Naive thymus-derived CD4-positive, alpha-beta T cell (primary cell): ENCODE measurements at regions not wholly inside any gene's neighbourhood (a gene's known extent, or its start where the extent isn't known, plus 50 kb on each side); places are given as distances from the start of the nearest gene placed in this dataset.

Source experiments
- ATAC-seq: fragments of 150-1000 bp; cut with Tn5 transposase; 2 replicates; pipeline ENCODE4 v1.10.0; 2021; ENCODE audit warnings: mild to moderate bottlenecking, moderate library complexity
- CTCF ChIA-PET: fragments of 350-600 bp; sonication (Branson Sonifier 250); formaldehyde crosslinking; loops from one replicate; lab custom pipeline; 2021; ENCODE audit warnings: antibody characterized with exemption; lab: Charles Lee
- POLR2A ChIA-PET: fragments of 350-600 bp; sonication (Branson Sonifier 250); formaldehyde crosslinking; loops from one replicate; lab custom pipeline; 2021; ENCODE audit warnings: antibody characterized with exemption, inconsistent platforms; lab: Charles Lee
- DNase-seq, 9 donors: peaks; one replicate each; pipeline versions ENCODE4 v3.0.0 to v3.0.0-alpha.2; 2020 to 2022; ENCODE audit warnings: mixed read lengths in 1 of 9
- H3K27ac ChIP-seq: one replicate; pipeline ENCODE4 v1.7.0; 2013; ENCODE audit warnings: mild to moderate bottlenecking, low read depth, low read length, moderate library complexity
- H3K27me3 ChIP-seq, 2 donors: one replicate each; pipeline ENCODE4 v1.7.0; 2013; ENCODE audit warnings: low read length in 2 of 2, mild to moderate bottlenecking in 2 of 2, moderate library complexity in 2 of 2; ENCODE audit not compliant: control insufficient read depth in 2 of 2, insufficient read depth in 2 of 2
- H3K36me3 ChIP-seq, 3 experiments: 1 replicate in 2 of 3; 2 replicates in 1 of 3; pipeline ENCODE4 v1.7.0; 2013; ENCODE audit warnings: low read length in 3 of 3, mild to moderate bottlenecking in 3 of 3, moderate library complexity in 1 of 3; ENCODE audit not compliant: insufficient read depth in 3 of 3, control insufficient read depth in 2 of 3
- H3K4me1 ChIP-seq, 2 donors: one replicate each; pipeline ENCODE4 v1.7.0; 2013; ENCODE audit warnings: low read length in 2 of 2, mild to moderate bottlenecking in 2 of 2, moderate library complexity in 1 of 2; ENCODE audit not compliant: control insufficient read depth in 2 of 2, insufficient read depth in 2 of 2
- H3K4me3 ChIP-seq: 2 replicates; pipeline ENCODE4 v1.7.0; 2013; ENCODE audit warnings: mild to moderate bottlenecking, low read length
- H3K9me3 ChIP-seq, 3 experiments: 1 replicate in 2 of 3; 2 replicates in 1 of 3; pipeline ENCODE4 v1.7.0; 2013; ENCODE audit warnings: low read length in 3 of 3; ENCODE audit not compliant: control insufficient read depth in 2 of 3
- H3K27ac Mint-ChIP-seq, 9 donors: one replicate each; pipeline ENCODE4 v1.8.0; 2020 to 2022; ENCODE audit warnings: mixed read lengths in 9 of 9, mild to moderate bottlenecking in 8 of 9, moderate library complexity in 5 of 9, inconsistent platforms in 2 of 9
- H3K27me3 Mint-ChIP-seq, 5 donors: one replicate each; pipeline ENCODE4 v1.8.0; 2021 to 2022; ENCODE audit warnings: mixed read lengths in 5 of 5, mild to moderate bottlenecking in 1 of 5
- H3K36me3 Mint-ChIP-seq, 5 donors: one replicate each; pipeline ENCODE4 v1.8.0; 2020 to 2022; ENCODE audit warnings: mixed read lengths in 5 of 5, mild to moderate bottlenecking in 3 of 5, inconsistent platforms in 1 of 5
- H3K4me1 Mint-ChIP-seq, 7 donors: one replicate each; pipeline ENCODE4 v1.8.0; 2020 to 2022; ENCODE audit warnings: mixed read lengths in 7 of 7, mild to moderate bottlenecking in 3 of 7, inconsistent platforms in 1 of 7
- H3K4me3 Mint-ChIP-seq, 10 donors: one replicate each; pipeline ENCODE4 v1.8.0; 2020 to 2022; ENCODE audit warnings: mild to moderate bottlenecking in 10 of 10, mixed read lengths in 10 of 10, moderate library complexity in 6 of 10, inconsistent platforms in 2 of 10
- H3K9me3 Mint-ChIP-seq, 11 donors: one replicate each; pipeline ENCODE4 v1.8.0; 2020 to 2022; ENCODE audit warnings: mixed read lengths in 11 of 11, mild to moderate bottlenecking in 4 of 11, inconsistent platforms in 1 of 11, moderate library complexity in 1 of 11
- intact Hi-C, 2 donors: fragments of 100-400 bp; cut with micrococcal nuclease; formaldehyde crosslinking; loops; one replicate each; pipeline ENCODE4 v1.15.1; 2023

- Mint-ChIP-seq H3K4me1 (peaks cover 7 to 15% (median 10%) of the 10 kb centered on the region in 7 donors), H3K9me3 (peaks cover 0 to 12% (median 3%) of the 10 kb centered on the region in 11 donors), H3K36me3 (peaks cover 0 to 6% (median 3%) of the 10 kb centered on the region in 5 donors), H3K27ac (no peak overlapping the region), H3K27me3 (peaks cover 0 to 22% (median 0%) of the 10 kb centered on the region in 5 donors), H3K4me3 (no peak overlapping the region)
- no peak for DNase-seq
- Histone ChIP-seq H3K9me3 (no peaks in the 10 kb centered on the region), H3K4me1 (peaks cover 0 to 7% of the 10 kb centered on the region in 2 donors), H3K4me3 (no peak overlapping the region), H3K36me3 (no peaks in the 10 kb centered on the region), H3K27ac (no peak overlapping the region), H3K27me3 (no peaks in the 10 kb centered on the region)
- ChIA-PET POLR2A (no interaction called here), CTCF (no interaction called here)
- no peak for ATAC-seq
- intact Hi-C loops: no loop called here
Observed at GRCh38 chr1:181174861-181175260, 86.4 kb downstream of the IER5 start.

GRCh38 chr1:181175356-181175910 lies 86.9 kb downstream of the IER5 start:
- ATAC-seq: no peak
- H3K4me1 ChIP-seq: peaks cover 0 to 13% of the 10 kb centered on the region in 2 donors
- H3K27me3 ChIP-seq: no peaks in the 10 kb centered on the region
- Mint-ChIP-seq H3K27me3 (peaks cover 0 to 26% (median 0%) of the 10 kb centered on the region in 5 donors), H3K36me3 (peaks cover 0 to 6% (median 3%) of the 10 kb centered on the region in 5 donors), H3K9me3 (peaks cover 0 to 12% (median 3%) of the 10 kb centered on the region in 11 donors), H3K4me3 (no peak overlapping the region), H3K4me1 (peaks cover 12 to 21% (median 16%) of the 10 kb centered on the region in 7 donors), H3K27ac (no peak overlapping the region)
- intact Hi-C loops: no loop called here
- H3K9me3 ChIP-seq: no peaks in the 10 kb centered on the region
- H3K36me3 ChIP-seq: no peaks in the 10 kb centered on the region
- no peak overlapping the region for H3K27ac ChIP-seq
- ChIA-PET POLR2A (no interaction called here), CTCF (no interaction called here)
- no peak for DNase-seq
- H3K4me3 ChIP-seq: no peak overlapping the region

- ChIA-PET POLR2A (no interaction called here), CTCF (no interaction called here)
- Mint-ChIP-seq H3K4me3 (no peak overlapping the region), H3K9me3 (peaks cover 0 to 12% (median 3%) of the 10 kb centered on the region in 11 donors), H3K27ac (no peak overlapping the region), H3K27me3 (peaks cover 0 to 21% (median 0%) of the 10 kb centered on the region in 5 donors), H3K4me1 (peaks cover 16 to 22% (median 17%) of the 10 kb centered on the region in 7 donors), H3K36me3 (peaks cover 0 to 6% (median 3%) of the 10 kb centered on the region in 5 donors)
- Histone ChIP-seq H3K9me3 (no peaks in the 10 kb centered on the region), H3K27ac (no peak overlapping the region), H3K4me3 (no peak overlapping the region), H3K4me1 (peaks cover 0 to 15% of the 10 kb centered on the region in 2 donors), H3K36me3 (no peaks in the 10 kb centered on the region), H3K27me3 (no peaks in the 10 kb centered on the region)
- intact Hi-C loops: no loop called here
- DNase-seq (no peak), ATAC-seq (no peak)
Observed at GRCh38 chr1:181175955-181176354, 87.5 kb downstream of the IER5 start.

GRCh38 chr1:181178241-181178879 lies 89.9 kb downstream of the IER5 start:
- peaks cover 0 to 2% (median 0%) of the 10 kb centered on the region in 5 donors for H3K36me3 Mint-ChIP-seq
- POLR2A ChIA-PET: interaction anchor here (1.8 kb wide), 1 partner anchor 153 kb away, joined by 5 read pairs; no protein-coding TSS in a partner anchor
- H3K27me3 Mint-ChIP-seq: peaks cover 0 to 30% (median 0%) of the 10 kb centered on the region in 5 donors
- Histone ChIP-seq H3K9me3 (no peaks in the 10 kb centered on the region), H3K27me3 (no peaks in the 10 kb centered on the region), H3K4me3 (no peak overlapping the region), H3K36me3 (no peaks in the 10 kb centered on the region), H3K27ac (no peak overlapping the region), H3K4me1 (peaks cover 0 to 15% of the 10 kb centered on the region in 2 donors)
- DNase-seq (no peak), ATAC-seq (no peak)
- intact Hi-C loops: no loop called here
- CTCF ChIA-PET: no interaction called here
- H3K4me1 Mint-ChIP-seq: peaks cover 16 to 22% (median 17%) of the 10 kb centered on the region in 7 donors
- peaks cover 0 to 6% (median 0%) of the 10 kb centered on the region in 11 donors for H3K9me3 Mint-ChIP-seq
- peak overlapping the region in 1 of 9 donors; percentile 56 for H3K27ac Mint-ChIP-seq
- H3K4me3 Mint-ChIP-seq: no peak overlapping the region

GRCh38 chr1:181179279-181179986 lies 90.9 kb downstream of the IER5 start:
- ChIA-PET CTCF (interaction anchor here (0.6 to 2.4 kb wide), 3 partner anchors 95 to 1054 kb away, joined by 3 to 7 read pairs (median 6); no protein-coding TSS in a partner anchor), POLR2A (interaction anchor here (1.2 to 1.8 kb wide), 2 partner anchors 13 to 154 kb away, joined by 3 to 5 read pairs; no protein-coding TSS in a partner anchor)
- H3K27me3 Mint-ChIP-seq: peaks cover 0 to 38% (median 0%) of the 10 kb centered on the region in 5 donors
- ATAC-seq: peak; percentile 40
- no peaks in the 10 kb centered on the region for H3K27me3 ChIP-seq
- peaks cover 0 to 2% (median 0%) of the 10 kb centered on the region in 5 donors for H3K36me3 Mint-ChIP-seq
- H3K4me1 ChIP-seq: peaks cover 0 to 15% of the 10 kb centered on the region in 2 donors
- H3K4me1 Mint-ChIP-seq: peaks cover 13 to 22% (median 16%) of the 10 kb centered on the region in 7 donors
- H3K36me3 ChIP-seq: no peaks in the 10 kb centered on the region
- H3K27ac ChIP-seq: peak overlapping the region; percentile 46
- no peaks in the 10 kb centered on the region for H3K9me3 ChIP-seq
- no peak for DNase-seq
- peak overlapping the region in 8 of 9 donors; percentile 28 to 90 (median 72) for H3K27ac Mint-ChIP-seq
- H3K4me3 ChIP-seq: no peak overlapping the region
- intact Hi-C loops: no loop called here
- H3K4me3 Mint-ChIP-seq: peak overlapping the region in 9 of 10 donors; percentile 15 to 70 (median 51)
- H3K9me3 Mint-ChIP-seq: no peaks in the 10 kb centered on the region

- Histone ChIP-seq H3K27ac (peak overlapping the region; percentile 46), H3K4me1 (peaks cover 0 to 15% of the 10 kb centered on the region in 2 donors), H3K4me3 (no peak overlapping the region), H3K36me3 (no peaks in the 10 kb centered on the region), H3K9me3 (no peaks in the 10 kb centered on the region), H3K27me3 (no peaks in the 10 kb centered on the region)
- CTCF ChIA-PET: interaction anchor here (0.6 to 2.4 kb wide), 5 partner anchors 12 to 245 kb away, joined by 3 to 7 read pairs (median 3); no protein-coding TSS in a partner anchor
- Mint-ChIP-seq H3K9me3 (no peaks in the 10 kb centered on the region), H3K27ac (peak overlapping the region; percentile 28 to 90 (median 68)), H3K4me3 (peak overlapping the region in 9 of 10 donors; percentile 15 to 70 (median 51)), H3K27me3 (peaks cover 0 to 43% (median 1%) of the 10 kb centered on the region in 5 donors), H3K36me3 (no peaks in the 10 kb centered on the region), H3K4me1 (peaks cover 13 to 22% (median 16%) of the 10 kb centered on the region in 7 donors)
- ATAC-seq: peak; percentile 83
- POLR2A ChIA-PET: interaction anchor here (1.2 to 1.8 kb wide), 2 partner anchors 14 to 154 kb away, joined by 3 to 5 read pairs; no protein-coding TSS in a partner anchor
- peak in 8 of 9 donors; percentile 25 to 57 (median 46) for DNase-seq
- intact Hi-C loops: loop anchor here in 1 of 2 donors (10.0 kb wide), 1 partner anchor 845 kb away; no protein-coding TSS in a partner anchor
Observed at GRCh38 chr1:181179987-181180365, 91.5 kb downstream of the IER5 start.
